NCI-H1417 (cell line): ENCODE measurements at regions not wholly inside any gene's neighbourhood (a gene's known extent, or its start where the extent isn't known, plus 50 kb on each side); places are given as distances from the start of the nearest gene placed in this dataset.
"Not testable (repeated sequence)": the region's sequence is repeated elsewhere in the genome, so short reads cannot be mapped to it uniquely, and the experiment has no call there.

Source experiments
- DNase-seq, 3 experiments: peaks; one replicate each; lab custom pipeline; 2025; lab: John Stamatoyannopoulos, UW

DNA sequence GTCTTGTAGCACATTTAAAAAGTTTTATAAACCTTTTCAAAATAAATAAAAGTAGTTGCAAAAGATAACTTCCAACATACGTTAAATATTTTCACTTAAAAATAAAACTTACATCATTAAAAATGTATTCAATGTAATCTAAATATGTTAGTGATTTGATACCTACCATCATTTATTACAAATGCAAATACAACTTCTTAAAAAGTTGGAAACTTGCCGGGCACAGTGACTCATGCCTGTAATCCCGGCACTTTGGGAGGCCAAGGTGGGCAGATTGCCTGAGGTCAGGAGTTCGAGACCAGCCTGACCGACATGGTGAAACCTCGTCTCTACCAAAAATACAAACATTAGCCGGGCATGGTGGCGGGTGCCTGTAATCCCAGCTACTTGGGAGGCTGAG is 122.6 kb upstream of the PODXL start:
- not testable (repeated sequence) for DNase-seq

DNA sequence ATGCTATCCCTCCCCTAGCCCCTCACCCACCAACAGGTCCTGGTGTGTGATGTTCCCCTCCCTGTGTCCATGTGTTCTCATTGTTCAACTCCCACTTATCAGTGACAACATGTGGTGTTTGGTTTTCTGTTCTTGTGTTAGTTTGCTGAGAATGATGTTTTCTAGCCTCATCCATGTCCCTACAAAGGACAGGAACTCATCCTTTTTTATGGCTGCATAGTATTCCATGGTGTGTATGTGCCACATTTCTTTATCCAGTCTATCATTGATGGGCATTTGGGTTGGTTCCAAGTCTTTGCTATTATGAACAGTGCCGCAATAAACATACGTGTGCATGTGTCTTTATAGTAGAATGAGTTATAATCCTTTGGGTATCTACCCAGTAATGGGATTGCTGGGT is 120.4 kb upstream of the PODXL start:
- DNase-seq, result not testable (repeated sequence)

DNA sequence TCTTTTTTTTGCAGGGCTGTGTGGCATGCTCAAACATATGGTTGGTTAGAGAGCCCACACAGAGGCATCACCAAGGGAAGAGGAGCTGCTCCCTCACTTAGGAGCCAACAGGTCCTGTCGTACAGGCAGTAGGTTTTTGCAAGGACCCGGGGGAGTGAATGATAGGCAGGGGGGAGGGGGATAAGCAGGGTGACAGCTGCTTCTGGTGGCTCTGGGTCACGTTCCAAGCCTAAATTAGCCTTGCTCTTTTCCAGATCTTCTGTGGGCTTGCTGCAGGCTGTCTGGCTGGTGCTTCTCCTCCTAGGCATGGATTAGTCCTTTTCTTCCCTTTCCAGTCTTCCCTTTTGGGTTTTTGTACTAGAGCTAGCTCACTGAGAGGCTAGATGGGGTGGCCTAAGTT is 117.7 kb upstream of the PODXL start:
- DNase-seq, result no peak

DNA sequence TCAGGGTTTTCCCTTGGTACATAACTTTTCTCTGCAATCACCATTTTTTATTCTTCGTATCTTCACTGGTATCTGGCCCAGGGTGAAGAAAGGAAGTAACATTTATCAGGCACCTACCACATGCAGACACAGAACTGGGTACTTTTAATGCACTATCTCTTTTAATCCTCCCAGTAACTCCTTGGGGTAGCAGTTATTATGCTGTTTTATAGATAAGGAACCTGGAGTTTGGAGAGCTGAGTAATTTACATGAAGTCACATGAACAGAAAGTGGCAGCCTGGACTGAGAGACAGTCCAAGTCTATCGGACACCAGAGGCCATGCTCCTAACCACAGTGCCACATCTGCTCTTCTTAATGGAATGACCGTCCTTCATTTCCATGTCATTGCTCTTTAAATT is 117.1 kb upstream of the PODXL start:
- DNase-seq, result no peak

DNA sequence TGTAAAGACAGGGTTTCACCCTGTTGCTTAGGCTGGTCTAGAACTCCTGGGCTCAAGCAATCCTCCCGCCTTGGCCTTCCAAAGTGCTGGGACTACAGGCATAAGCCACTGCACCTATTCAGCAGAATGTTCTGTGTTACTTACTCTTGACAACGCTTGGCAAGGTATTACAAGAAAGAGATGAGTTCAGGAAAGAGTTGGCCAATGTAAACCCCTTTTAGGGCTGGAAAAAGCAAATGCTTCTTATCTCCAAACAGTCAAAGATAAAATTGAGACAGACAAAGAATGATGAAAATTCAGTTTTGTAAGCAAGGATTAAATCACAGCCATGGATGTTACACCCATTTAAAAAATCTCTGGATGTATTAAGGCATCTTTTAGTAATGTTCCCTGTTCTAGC is 114.0 kb upstream of the PODXL start:
- DNase-seq, result no peak

DNA sequence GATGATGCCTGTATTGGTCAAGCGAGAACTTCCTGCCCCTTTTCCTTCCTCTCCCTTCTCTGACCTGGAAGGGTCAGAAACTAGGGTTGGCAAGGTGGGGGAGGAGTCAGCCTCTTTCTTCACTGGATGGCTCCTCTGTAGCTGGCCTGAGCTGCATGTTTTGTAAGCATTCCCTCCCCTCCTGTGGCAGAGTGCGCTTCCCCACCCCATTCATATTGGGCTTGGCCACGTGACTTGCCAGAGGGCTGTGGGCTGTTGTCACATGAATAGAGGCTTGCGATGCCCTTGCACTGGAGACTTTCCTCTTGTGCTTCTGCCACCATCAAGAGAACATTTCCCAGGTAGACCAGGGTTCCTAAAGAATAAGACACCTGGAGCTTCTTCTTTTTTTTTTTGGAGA is 111.3 kb upstream of the PODXL start:
- no peak for DNase-seq

DNA sequence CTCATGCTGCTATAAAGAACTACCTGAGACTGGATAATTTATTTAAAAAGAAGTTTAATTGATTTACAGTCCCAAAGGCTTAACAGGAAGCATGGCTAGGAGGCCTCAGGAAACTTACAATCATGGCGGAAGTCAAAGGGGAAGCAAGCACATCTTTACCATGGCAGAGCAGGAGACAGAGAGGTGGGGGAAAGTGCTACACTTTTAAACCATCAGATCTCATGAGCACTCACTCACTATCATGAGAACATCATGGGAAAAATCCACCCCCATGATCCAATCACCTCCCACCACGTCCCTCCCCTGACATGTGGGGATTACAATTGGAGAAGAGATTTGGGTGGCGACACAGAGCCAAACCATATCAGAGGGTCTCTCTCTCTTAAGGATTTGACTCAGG is 108.6 kb upstream of the PODXL start:
- no peak for DNase-seq

DNA sequence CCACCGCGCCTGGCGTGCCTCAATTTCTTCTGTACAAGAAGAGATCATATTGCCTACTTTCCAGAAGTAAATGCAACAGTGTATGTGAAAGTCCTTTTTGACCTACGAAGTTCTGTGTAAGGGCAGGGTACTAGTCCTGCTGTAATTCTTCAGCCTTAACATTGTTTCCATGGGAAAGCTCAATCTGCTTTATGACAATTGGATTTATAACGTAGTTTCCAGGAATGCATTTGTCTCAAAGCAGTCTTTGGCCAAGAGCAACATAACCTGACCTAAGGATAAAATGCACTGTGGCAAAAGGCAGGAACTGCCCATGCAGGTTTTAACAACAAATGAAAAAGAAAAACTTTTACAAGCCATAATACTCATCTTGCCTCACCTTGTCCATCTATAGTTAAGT is 108.1 kb upstream of the PODXL start:
- no peak for DNase-seq

DNA sequence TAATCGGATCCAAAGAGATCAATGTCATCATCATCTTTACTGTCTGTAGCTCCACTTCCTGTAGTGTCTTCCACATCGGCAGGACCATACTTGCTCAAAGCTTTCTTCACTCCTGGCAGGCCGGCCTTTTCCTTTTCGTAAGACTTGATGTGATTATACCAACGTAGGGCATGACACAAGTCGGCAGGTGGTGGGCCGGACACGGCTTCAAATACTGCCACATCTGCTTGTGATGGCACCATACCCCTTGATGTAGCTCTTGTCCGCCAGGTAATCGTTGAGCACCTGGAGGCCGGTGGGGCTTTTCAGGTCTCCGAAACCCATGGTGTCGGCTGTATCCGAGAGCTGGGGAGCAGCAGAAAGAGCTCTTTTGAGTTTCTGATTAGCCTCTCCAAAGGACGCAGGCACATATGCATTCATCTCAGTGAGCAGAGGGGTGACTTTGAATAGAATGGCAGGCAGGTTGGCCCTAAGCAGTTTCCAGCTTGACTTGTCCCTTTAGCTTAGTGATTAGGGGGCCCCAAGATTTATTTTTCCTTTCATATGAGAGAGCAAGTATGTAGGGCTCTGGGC is 106.0 kb upstream of the PODXL start:
- not testable (repeated sequence) for DNase-seq

DNA sequence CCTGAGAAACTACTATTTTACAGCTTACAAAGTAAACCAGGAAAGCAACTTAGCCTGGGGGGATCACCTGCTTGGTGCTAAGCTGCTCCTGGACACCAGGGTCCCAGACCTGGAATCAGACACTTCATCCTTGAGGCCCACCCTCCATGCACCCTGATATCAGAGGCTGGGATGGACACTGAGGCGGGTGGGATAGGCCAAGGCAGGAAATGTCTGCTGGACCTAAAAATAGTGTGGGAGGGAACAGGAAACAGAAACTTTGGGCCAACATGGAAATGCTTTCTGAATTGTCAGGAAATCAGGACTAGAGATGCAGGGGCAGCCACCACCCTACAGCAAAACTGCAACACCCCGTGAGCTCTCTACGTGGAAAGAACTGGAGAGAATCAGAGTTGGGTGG is 101.5 kb upstream of the PODXL start:
- no peak for DNase-seq

DNA sequence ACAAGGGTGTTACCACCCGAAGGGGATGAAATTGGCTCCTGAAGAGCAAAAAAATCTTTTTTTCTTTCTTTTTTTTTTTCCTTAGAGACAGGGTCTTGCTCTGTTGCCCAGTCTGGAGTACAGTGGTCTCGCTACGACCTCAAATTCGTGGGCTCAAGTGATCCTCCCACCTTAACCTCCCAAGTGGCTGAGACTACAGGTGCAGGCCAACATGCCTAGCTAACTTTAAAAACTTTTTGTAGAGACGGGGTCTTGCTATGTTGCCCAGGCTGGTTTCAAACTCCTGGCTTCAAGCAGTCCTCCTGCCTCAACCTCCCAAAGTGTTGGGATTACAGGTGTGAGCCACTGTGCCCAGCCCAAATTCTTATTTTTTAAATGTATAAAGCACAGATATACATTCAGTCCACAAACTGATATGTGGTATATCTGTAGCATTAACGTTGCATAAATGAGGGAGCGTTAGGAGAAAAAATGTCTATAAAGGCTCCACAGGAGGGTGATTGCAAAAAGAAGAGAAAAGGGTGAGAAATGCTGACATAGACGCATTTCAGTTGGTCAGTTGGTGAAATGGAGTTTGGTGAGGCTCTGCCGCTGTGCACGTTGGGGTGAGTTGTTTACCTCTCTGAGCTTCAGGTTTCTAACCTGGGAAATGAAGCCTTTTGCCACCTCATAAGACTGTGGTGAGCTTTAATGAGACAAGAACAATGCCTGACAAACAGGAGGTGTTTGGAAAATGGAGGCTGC is 100.7 kb upstream of the PODXL start:
- DNase-seq, result no peak

DNA sequence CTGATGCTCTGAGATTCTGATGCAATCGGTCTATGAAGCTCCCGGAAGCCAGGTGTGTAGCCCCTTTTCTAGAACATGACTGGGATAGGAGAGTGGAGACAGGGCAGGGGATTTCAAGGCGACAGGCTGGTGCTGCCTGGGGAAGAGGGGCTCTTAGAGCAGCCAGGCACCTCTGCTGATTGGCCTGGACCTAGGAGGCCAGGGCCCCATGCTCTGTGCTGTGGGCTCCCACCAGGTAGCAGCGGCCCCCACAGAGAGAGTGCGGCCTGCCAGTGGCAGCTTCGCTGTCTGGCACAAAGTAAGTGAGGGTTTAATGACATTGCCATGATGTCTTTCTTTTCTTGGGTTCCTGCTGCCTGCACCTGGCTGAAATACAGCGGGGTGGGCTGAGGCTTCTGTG is 99.4 kb upstream of the PODXL start:
- DNase-seq, result no peak

DNA sequence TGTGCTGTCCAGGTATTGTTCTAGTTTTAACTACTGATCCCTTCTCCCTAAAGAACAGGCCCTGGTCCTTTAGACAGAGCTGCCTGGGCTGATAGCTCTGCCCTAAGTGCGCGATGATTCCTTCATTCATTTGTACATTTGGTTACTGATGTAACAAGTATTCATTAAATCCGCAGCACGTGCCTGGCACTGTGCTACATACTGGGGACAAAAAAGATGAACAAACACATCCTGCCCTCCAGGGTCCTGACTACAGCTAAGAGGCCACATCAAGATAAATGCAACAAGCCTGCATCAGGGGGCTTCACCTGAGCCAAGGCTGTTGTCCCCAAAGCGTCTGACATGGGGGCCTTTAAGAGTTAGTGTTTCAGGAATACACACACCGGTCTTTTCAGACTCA is 99.0 kb upstream of the PODXL start:
- no peak for DNase-seq

DNA sequence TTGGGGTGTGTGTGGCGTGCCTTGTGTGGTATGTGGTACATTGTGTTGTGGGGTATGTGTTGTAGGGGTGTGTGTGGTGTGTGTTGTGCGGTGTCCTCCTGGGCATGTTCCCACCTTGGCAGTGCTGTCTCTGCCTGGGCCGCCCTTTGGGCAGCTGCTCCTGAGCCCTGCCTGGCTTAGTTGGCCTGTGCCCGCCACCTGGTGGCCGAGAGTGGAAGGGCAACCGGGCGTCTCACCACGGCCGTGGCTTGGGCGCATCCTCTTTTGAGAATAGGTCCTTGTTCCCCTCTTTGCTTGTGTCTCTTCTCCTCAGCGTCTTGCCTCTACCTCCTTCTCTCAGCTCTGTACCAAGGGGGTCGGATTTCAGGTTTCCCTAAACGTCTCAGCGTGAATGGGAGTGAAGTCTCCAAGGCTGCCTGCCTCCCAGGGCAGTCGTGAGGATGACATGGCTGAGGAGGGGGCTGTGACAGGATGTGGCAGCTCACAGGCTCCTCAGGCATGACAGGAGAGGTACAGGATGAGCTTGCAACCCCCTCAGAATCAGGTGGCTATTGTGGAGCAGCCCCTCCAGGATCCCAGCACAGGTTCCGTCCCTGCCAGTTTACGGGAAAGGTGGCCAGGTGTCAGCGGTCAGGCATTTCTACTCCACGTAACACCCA is 98.4 kb upstream of the PODXL start:
- peak; percentile 78 to 87 (median 87) for DNase-seq

DNA sequence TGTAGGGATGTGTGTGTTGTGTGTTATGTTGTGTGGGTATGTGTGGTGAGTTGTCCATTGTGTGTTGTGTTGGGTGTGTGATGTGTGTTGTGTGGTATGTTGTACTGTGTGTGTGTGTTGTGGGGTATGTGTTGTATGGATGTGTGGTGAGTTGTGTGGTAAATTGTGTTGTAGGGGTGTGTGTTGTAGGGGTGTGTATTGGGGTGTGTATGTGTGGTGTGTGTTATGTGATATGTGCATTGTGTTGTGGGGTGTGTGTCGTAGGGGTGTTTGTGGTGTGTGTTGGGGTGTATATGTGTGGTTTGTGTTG is 97.8 kb upstream of the PODXL start:
- DNase-seq, result no peak

DNA sequence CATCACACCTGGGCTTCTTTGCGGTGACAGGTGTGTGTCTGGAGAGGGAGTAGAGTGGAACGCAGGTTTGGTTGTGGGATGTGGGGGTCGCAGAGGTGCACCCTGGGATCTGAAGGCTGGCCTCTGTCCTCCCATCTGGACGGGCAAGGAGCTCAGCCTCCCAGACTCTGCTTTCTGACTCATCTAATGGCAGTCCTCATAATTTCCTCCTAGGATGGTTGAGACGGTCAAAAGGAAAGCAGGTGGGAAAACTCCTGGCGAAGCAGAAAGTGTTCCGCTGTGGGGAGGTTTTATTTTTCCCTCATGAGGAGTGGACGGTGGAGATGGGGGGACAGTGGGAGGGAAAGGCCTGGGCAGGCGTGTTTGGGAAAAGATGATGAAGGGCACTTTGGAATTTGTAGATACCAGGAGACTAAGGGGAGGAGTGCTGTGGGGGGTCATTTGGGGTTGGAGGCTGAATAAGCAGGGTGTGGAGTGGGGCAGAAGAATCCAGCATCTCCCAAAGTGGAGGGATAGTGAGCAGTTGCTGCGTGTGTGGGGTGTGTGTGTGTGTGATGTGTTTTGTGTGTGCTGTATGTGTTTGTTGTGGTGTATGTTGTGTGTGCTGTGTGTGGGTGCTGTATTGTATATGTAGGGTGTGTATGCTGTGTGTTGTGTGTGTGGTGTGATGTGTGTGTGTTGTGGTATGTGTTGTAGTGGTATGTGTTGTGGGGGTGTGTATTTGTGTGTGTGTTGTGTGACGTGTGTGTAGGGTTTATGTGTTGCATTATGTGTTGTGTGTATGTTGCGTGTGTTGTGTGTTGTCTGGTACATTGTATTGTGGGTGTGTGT is 97.2 kb upstream of the PODXL start:
- DNase-seq, result peak in 1 of 3 experiments; percentile 32

DNA sequence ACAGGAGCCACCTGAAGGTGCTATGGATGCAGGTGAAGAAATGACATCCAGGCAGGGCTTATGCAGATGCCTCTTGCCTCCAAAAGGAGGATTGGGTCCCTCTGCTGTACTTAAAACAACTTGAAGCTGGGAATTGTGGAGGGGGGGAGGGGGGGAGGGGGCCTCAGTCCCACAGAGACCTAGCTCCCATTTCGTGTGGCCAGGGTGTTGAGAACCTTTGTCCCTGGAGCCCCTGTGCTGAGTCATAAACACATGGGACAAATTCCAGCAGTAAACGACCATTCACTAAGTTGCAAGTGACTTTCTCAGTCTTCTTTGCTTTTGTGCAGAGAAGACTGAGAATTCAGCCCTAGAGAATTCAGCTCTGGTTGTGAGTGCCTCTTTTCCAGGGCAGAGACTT is 96.5 kb upstream of the PODXL start:
- no peak for DNase-seq

DNA sequence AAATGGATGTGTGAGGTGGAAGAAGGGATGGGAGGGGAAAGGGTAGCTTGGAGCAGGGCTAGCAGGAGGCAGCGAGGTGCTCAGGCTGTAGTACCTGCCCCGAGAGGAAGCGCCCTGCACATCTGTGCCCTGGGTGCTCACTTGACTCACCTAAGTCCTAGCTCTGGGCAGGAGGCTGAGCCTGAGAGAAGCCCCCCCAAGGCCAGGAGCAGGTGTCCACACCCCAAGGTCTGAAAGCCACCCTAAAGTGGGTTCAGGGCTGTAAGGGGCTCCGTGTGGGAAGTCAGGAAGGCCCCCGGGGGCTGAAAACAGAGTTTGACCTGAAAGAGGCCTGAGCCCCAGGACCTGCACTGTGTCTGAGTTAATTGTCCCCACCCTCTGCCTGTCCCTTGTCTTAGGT is 95.8 kb upstream of the PODXL start:
- DNase-seq, result no peak

DNA sequence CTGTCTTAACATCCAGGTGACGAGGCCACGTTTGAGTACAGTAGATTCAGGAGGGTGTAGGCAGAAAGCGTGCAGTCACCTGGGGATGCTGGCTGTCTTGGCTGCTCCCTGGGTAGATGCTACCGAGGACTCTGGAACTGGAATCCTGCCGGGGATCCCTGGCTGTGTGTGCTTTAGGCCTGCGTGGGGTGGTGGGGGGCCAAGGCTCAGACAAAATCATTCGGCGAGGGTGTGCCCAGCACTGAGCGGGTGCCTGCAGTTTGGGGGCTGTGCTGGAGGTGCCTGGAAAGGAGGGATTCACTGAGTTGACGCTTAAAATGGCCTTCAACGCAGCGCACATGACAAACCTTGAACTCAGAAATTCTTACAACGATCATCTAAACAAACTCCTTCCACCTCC is 93.5 kb upstream of the PODXL start:
- no peak for DNase-seq

DNA sequence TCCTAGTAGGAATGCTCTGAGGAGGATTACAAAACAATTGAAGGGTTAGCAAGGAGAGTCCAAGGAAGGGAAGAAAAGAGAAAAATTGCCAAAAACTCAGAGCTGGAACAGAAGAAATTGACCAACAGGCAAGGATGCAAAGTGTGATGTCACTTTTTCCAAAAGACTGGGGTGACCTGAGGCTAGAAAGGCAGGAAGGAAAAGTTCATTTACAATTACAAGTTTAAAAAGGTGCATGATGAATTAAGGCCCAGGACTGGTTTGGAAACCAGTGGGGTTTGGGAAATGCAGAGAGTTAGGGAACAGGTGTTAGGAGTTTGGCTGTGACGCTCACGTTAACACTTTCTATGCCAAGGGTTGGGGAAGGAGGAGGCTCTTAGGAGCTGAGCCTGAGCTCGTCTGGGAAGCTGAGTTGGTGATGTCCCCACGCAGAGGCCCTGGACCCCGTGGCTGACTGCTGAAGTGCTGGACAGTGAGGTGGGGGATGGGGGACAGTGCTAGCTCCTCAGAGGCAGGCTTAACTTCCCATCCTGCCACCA is 92.6 kb upstream of the PODXL start:
- DNase-seq, result no peak

DNA sequence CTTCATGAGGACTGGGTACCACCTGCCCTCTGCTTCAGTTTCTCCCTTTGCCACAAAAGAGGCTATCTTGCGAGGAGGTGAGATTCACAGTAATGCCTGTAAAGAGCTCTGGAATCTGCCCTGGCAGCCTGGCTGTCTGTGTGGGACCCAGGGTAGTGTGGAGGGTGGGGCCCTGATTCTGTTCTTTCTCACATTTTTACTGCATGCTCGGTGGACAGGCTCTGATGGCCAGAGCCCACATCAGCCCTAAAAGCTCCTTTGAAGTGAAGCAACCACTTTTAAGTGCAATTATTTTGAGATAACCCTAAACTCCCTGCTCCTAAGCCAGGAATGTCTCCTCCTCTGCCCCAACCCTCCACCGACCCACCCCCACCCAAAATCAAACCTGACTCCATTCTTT is 92.1 kb upstream of the PODXL start:
- no peak for DNase-seq

DNA sequence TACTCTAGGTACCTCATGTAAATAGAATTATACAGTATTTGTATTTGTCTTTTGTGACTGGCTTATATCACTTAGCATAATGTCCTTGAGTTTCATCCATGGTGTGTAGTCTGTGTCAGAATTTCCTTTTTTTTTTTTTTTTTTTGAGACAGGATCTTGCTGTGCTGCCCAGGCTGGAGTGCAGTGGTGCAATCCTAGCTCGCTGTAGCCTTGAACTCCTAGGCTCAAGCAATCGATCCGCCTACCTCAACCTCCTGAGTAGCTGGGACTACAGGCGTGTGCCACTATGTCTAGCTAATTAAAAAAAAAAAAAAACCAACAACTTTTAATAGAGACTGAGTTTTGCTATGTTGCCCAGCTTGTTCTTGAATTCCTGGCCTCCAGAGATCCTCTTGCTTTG is 89.8 kb upstream of the PODXL start:
- DNase-seq, result no peak

DNA sequence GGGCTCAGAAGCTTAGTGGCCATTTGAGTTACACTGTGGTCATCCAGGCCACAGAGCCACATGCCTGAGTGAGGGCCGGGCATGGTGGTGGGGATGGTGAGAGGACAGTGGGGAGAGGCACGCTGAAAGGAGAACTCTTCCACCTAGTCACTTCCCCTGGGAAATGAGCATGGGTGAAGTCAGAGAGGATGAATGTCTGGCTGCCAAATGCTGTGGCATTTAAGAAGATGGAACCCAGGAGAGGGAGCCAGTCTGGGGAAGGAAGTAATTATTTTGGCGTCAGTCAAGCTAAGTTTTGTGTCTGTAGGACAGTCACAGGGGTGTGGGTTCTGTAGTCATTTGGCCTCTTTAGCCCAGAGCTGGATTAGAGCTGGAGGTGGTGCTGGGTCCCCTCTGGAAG is 86.0 kb upstream of the PODXL start:
- no peak for DNase-seq
